ENCODE measurements at regions not wholly inside any gene's neighbourhood (a gene's known extent, or its start where the extent isn't known, plus 50 kb on each side); places are given as distances from the start of the nearest gene placed in this dataset.
"Not testable (repeated sequence)": the region's sequence is repeated elsewhere in the genome, so short reads cannot be mapped to it uniquely, and the experiment has no call there.

GRCh38 chr2:147170932-147171331 is 673.9 kb upstream of the ACVR2A start:
- no peak for DNase-seq

DNA sequence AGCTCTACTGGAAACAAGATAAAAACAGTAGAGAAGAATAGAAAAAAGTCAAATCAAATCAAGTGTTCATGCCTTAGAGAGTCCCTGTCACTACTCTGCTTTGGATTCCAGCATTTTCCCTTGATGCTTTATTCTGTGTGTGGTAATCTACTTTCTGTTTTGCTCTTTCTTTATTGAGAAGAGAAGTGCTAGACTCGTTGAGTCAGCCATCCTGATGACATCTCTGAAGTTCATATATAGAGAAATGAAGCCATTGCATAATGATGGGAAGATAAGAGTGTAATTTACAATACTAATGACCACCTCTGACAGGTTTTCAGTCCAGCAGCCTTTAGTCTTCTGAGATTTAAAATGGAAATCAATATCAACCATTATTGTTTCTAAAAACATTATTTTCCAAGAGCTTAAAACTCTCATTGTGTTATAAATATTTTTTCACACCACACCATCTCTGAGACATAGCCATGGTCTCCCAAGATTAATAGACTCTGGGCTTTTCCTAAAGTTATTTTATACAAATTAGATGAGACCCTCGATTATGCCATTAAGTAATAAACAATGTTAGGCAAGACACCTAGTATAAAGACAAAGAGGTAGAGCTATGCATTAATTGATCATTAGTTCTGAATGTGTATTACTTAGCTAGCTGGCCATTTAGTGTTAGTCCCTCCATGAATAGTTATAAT is 679.0 kb upstream of the ACVR2A start:
- DNase-seq, result no peak

GRCh38 chr2:147164563-147164962 is 680.3 kb upstream of the ACVR2A start:
- DNase-seq, result no peak

DNA sequence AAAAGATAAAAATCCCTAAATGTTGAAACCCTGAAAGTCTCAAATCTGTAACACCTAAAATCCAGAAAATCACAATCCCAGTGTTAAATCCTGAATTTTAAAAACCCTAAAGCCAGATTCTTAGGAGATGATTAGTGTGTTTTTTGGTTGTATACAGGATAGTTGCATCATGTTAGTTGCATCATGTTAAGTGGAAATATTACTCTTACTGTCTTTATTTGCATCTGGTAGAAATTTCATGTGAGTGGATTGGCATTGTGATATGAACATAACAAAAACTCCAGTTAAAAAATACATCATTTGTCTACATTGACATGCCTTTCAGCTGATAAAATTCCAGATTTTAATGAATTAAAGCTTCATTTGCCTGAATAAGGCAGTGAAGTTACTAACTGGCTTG is 683.1 kb upstream of the ACVR2A start:
- DNase-seq, result no peak

GRCh38 chr2:147156970-147157369 is 687.9 kb upstream of the ACVR2A start:
- DNase-seq, result no peak

DNA sequence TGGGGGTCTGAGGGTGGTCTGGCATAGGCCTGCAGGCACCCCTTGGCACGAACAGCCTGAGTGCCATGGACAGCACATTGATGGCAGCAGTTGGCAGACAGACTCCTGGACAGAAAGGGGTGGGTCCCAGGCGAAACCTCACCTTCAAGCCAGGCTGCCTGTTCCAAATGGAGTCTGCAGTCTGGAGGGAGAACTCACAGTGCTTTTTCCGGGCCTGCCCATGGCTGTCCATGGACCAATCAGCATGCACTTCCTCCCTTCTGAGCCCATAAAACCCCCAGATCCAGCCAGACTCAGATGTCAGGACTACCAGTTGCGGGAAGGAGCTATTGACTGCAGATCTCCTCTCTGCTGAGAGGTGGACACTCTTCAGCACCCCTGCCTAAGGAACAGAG is 694.6 kb upstream of the ACVR2A start:
- DNase-seq, result no peak

- no peak for DNase-seq
Measured at GRCh38 chr2:147149575-147150240, 695.1 kb upstream of the ACVR2A start.

GRCh38 chr2:147147802-147148201 is 697.0 kb upstream of the ACVR2A start:
- no peak for DNase-seq

GRCh38 chr2:147141930-147142329 is 702.9 kb upstream of the ACVR2A start:
- DNase-seq, result no peak

GRCh38 chr2:147139732-147140131 is 705.1 kb upstream of the ACVR2A start:
- DNase-seq, result not testable (repeated sequence)

DNA sequence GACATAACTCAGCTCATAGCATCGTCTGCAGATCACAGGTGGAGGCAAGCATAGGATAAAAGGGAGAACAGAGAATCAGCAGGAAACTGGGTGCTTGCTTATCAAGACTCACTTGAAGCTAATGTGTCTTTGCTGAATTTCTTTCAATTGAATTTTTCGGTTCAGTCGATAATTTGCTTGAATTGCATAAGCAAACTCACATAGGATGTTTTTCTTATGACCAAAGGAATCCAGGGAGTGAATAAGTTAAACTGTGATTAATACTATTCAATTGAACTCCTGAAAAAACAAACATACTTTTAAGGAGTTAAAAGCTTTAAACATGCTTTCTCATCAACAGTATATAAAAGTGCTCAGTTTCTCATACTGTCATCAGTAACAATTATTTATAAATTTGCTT is 707.1 kb upstream of the ACVR2A start:
- no peak for DNase-seq

GRCh38 chr2:147135376-147135775 is 709.5 kb upstream of the ACVR2A start:
- DNase-seq, result no peak

DNA sequence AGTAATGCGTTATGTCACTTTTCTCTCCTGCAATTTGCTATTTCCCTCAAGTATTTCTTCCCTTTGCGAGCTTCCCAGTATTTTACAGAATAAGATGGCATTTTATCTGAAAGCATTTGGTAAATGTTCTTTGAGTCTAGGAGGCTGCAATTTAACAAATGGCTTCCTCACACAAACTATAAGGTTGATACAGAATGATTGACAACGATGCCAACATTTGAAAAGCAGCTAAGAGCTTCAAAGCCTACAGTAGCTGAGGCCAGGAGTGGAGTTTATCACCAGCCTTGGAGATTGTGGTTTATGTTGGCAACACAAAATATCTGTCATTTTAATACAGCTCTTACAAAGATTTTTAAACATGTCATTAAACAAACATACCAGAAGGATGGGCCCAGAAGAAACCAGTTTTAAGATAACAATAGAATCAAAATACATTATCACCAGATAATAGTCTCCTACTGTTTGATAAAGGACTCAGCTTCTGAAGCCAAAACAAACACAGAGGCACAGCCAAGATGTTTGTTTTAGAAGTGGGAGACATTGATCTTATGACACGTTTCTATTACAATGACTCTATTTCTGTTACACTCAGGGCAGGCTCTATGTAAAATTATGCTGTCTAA is 711.4 kb upstream of the ACVR2A start:
- no peak for DNase-seq

GRCh38 chr2:147125145-147125544 is 719.7 kb upstream of the ACVR2A start:
- DNase-seq, result no peak

DNA sequence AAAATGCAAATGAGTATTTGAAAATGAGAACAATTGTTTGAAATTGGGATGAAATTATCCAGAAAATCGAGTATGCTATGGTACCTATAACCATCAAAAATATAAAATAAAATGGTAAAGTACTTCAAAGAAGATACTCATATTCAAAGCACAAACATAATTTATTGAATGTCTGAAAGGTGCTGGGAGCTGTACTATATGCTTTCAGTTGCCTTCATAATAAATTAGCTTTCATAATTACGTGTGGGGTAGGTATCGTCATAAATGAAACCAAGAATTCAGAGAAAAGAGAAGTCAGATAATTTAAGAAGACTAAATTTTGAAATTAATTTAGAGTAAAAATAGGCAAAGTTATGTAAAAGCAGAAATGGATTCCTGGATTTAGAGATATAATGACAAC is 721.9 kb upstream of the ACVR2A start:
- no peak for DNase-seq

DNA sequence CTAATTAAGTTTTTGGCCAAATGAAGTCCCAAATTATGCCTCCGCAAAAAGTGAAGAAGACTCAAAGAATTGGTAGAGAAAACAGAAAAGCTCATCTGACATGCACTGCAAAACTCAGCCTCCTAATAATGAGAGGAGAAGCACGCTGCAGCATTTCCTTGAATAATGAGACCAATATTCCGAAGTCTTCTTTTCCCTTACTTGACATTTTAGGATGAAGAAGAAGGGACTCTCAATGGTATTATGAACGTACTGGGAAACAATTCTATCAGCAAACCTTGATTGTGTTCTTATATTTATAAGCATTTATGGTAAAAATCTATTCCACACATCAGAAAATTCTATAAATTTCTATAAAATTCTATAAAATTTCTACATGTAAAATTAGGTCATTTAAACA is 733.9 kb upstream of the ACVR2A start:
- DNase-seq, result no peak

DNA sequence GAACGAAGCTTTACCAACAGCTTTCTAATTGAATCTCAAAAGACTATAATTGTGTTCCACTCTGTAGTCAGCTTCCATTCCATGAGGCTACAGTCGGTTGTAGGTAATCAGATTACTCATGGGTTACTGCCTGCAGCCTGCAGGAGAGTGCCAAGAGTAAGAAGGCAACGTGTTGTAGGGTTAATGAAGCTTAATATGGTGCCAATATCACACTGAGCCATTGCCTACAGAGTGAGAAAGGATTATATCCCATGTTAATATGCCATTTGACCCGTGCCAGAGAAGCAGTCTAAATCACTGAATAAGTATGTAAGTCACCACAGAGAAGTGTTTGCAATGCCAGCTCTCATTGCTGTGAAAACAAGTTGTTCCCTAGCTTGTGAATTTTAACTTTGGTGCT is 734.5 kb upstream of the ACVR2A start:
- no peak for DNase-seq

DNA sequence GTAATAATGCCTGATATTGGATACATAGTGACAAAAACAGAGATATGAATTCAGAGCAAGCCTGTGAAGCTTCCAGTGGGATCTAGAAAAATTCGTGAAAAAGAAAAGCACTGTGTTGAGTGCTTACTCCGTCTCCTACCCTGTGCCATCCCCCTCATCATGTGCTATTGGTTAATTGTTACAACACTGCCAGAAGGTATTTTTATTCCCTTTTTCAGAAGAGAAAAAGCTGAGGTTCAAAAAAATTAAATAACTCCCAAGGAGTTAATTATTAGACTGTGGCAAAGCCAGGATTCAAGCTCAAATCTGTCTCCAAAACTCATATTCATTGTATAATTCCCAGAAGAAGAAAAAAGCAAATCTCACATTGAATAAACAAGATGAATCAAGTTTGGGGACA is 735.5 kb upstream of the ACVR2A start:
- DNase-seq, result no peak

- no peak for DNase-seq
Measured at GRCh38 chr2:147108548-147108947, 736.3 kb upstream of the ACVR2A start.

GRCh38 chr2:147101941-147102790 is 742.7 kb upstream of the ACVR2A start:
- no peak for DNase-seq

GRCh38 chr2:147100406-147101035 is 744.3 kb upstream of the ACVR2A start:
- DNase-seq, result no peak

DNA sequence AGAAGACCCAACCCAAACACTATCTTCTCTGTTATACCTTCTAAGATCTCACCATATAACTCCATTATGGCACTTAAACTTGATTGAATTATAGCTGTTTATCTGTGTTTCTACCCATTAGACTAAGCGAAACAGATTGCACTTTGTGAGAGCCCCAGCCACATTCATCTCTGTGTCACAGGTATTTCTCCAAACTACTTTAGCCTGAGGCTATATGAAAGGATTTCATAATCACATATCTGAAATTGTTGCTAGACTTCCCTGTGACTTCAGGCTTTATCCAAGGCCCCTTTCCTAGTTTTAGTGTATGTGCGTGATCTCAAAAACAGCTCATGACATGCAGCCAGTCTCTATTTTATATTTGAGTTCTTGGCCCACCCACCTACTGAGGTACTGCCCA is 745.0 kb upstream of the ACVR2A start:
- DNase-seq, result no peak

GRCh38 chr2:147098940-147099339 is 745.9 kb upstream of the ACVR2A start:
- no peak for DNase-seq
